HEK293 (cell line): ENCODE measurements at regions not wholly inside any gene's neighbourhood (a gene's known extent, or its start where the extent isn't known, plus 50 kb on each side); places are given as distances from the start of the nearest gene placed in this dataset.

Experiments used
- CTCF ChIA-PET: fragments of 350-600 bp; formaldehyde crosslinking; extraction: SDS; loops from one replicate; lab custom pipeline; 2021; ENCODE audit warnings: antibody characterized with exemption; lab: Yijun Ruan, JAX
- POLR2A ChIA-PET: fragments of 300-600 bp; formaldehyde crosslinking; extraction: SDS; loops from one replicate; lab custom pipeline; 2020; ENCODE audit warnings: antibody characterized with exemption, inconsistent platforms; lab: Yijun Ruan, JAX
- H3K27ac ChIP-seq: fragments of 200-500 bp; sonication (Bioruptor generic); 2 replicates; pipeline ENCODE4 v1.5.1; 2014; ENCODE audit warnings: low read depth, low read length, control low read depth, inconsistent platforms; ENCODE audit errors: extremely low read depth
- H3K36me3 ChIP-seq, 2 experiments: fragments of 200-500 bp in 1 of 2; sonication (Bioruptor generic) in 1 of 2; 1 replicate in 1 of 2; 2 replicates in 1 of 2; pipeline ENCODE4 v1.5.1; 2014 to 2017; ENCODE audit warnings: inconsistent platforms in 2 of 2, low read length in 2 of 2; ENCODE audit not compliant: control insufficient read depth in 2 of 2, insufficient read depth in 1 of 2
- H3K4me1 ChIP-seq: fragments of 200-500 bp; sonication (Bioruptor generic); 2 replicates; pipeline ENCODE4 v1.5.1; 2014; ENCODE audit warnings: mild to moderate bottlenecking, low read length, inconsistent platforms; ENCODE audit not compliant: control insufficient read depth, insufficient read depth
- H3K4me3 ChIP-seq: 2 replicates; pipeline ENCODE4 v1.5.1; 2011; ENCODE audit warnings: low read depth, mild to moderate bottlenecking, control low read depth, low read length, moderate library complexity
- H3K9me3 ChIP-seq: fragments of 200-500 bp; sonication (Bioruptor generic); 2 replicates; pipeline ENCODE4 v1.5.1; 2014; ENCODE audit warnings: low read depth, low read length, inconsistent platforms; ENCODE audit not compliant: control insufficient read depth, insufficient read depth
- GLI4 ChIP-seq: fragments of 450-650 bp; formaldehyde crosslinking; IDR thresholded peaks from 2 replicates; pipeline ENCODE4 v1.5.1; 2016; ENCODE audit warnings: missing biosample characterization, missing genetic modification characterization
- IKZF3 ChIP-seq: fragments of 450-650 bp; IDR thresholded peaks from 2 replicates; pipeline ENCODE4 v1.5.0; 2018; ENCODE audit warnings: missing biosample characterization, mild to moderate bottlenecking, missing genetic modification characterization, moderate library complexity
- OSR2 ChIP-seq: fragments of 450-650 bp; formaldehyde crosslinking; IDR thresholded peaks from 2 replicates; pipeline ENCODE4 v1.5.1; 2016; ENCODE audit warnings: missing biosample characterization, missing genetic modification characterization
- SCRT2 ChIP-seq: fragments of 450-650 bp; formaldehyde crosslinking; IDR thresholded peaks from 2 replicates; pipeline ENCODE4 v1.5.1; 2016; ENCODE audit warnings: missing biosample characterization, missing genetic modification characterization
- SP2 ChIP-seq: fragments of 450-650 bp; formaldehyde crosslinking; IDR thresholded peaks from 2 replicates; pipeline ENCODE4 v1.5.1; 2016; ENCODE audit warnings: missing biosample characterization, missing genetic modification characterization
- ZBTB20 ChIP-seq: fragments of 450-650 bp; formaldehyde crosslinking; IDR thresholded peaks from 2 replicates; pipeline ENCODE4 v1.5.1; 2016; ENCODE audit warnings: missing biosample characterization, missing genetic modification characterization
- ZBTB7A ChIP-seq: fragments of 450-650 bp; formaldehyde crosslinking; IDR thresholded peaks from 2 replicates; pipeline ENCODE4 v1.5.1; 2016; ENCODE audit warnings: low read depth, missing biosample characterization, missing genetic modification characterization
- ZNF114 ChIP-seq: fragments of 450-650 bp; formaldehyde crosslinking; IDR thresholded peaks from 2 replicates; pipeline ENCODE4 v1.5.0; 2017; ENCODE audit warnings: missing biosample characterization, missing genetic modification characterization
- ZNF16 ChIP-seq: fragments of 450-650 bp; formaldehyde crosslinking; IDR thresholded peaks from 2 replicates; pipeline ENCODE4 v1.5.1; 2016; ENCODE audit warnings: low read depth, missing biosample characterization, missing genetic modification characterization
- ZNF248 ChIP-seq: fragments of 450-650 bp; formaldehyde crosslinking; IDR thresholded peaks from 2 replicates; pipeline ENCODE4 v1.5.1; 2017; ENCODE audit warnings: missing biosample characterization, missing genetic modification characterization
- ZNF26 ChIP-seq: fragments of 450-650 bp; formaldehyde crosslinking; IDR thresholded peaks from 2 replicates; pipeline ENCODE4 v1.5.1; 2016; ENCODE audit warnings: missing biosample characterization, missing genetic modification characterization
- ZNF280C ChIP-seq: fragments of 450-650 bp; formaldehyde crosslinking; IDR thresholded peaks from 2 replicates; pipeline ENCODE4 v1.5.1; 2016; ENCODE audit warnings: missing biosample characterization, missing genetic modification characterization
- ZNF335 ChIP-seq: fragments of 450-650 bp; formaldehyde crosslinking; conservative IDR thresholded peaks from 2 replicates; pipeline ENCODE4 v1.5.1; 2016; ENCODE audit warnings: missing biosample characterization, missing genetic modification characterization
- ZNF514 ChIP-seq: fragments of 450-650 bp; formaldehyde crosslinking; IDR thresholded peaks from 2 replicates; pipeline ENCODE4 v1.5.1; 2016; ENCODE audit warnings: missing biosample characterization, missing genetic modification characterization
- ZNF521 ChIP-seq: fragments of 450-650 bp; formaldehyde crosslinking; IDR thresholded peaks from 2 replicates; pipeline ENCODE4 v1.5.1; 2017; ENCODE audit warnings: missing biosample characterization, mild to moderate bottlenecking, missing genetic modification characterization
- ZNF560 ChIP-seq: fragments of 450-650 bp; formaldehyde crosslinking; IDR thresholded peaks from 2 replicates; pipeline ENCODE4 v1.5.1; 2017; ENCODE audit warnings: missing biosample characterization, missing genetic modification characterization, borderline replicate concordance
- ZNF610 ChIP-seq: fragments of 450-650 bp; formaldehyde crosslinking; IDR thresholded peaks from 2 replicates; pipeline ENCODE4 v1.5.1; 2016; ENCODE audit warnings: missing biosample characterization, missing genetic modification characterization, borderline replicate concordance
- ZNF621 ChIP-seq: fragments of 450-650 bp; formaldehyde crosslinking; IDR thresholded peaks from 2 replicates; pipeline ENCODE4 v1.5.1; 2017; ENCODE audit warnings: missing biosample characterization, missing genetic modification characterization
- ZNF623 ChIP-seq: fragments of 450-650 bp; formaldehyde crosslinking; IDR thresholded peaks from 2 replicates; pipeline ENCODE4 v1.5.1; 2016; ENCODE audit warnings: missing biosample characterization, missing genetic modification characterization
- ZNF624 ChIP-seq: fragments of 450-650 bp; formaldehyde crosslinking; IDR thresholded peaks from 2 replicates; pipeline ENCODE4 v1.5.1; 2017; ENCODE audit warnings: missing biosample characterization, missing genetic modification characterization
- ZNF629 ChIP-seq: fragments of 450-650 bp; formaldehyde crosslinking; IDR thresholded peaks from 2 replicates; pipeline ENCODE4 v1.5.1; 2017; ENCODE audit warnings: missing biosample characterization, missing genetic modification characterization
- ZNF660 ChIP-seq: fragments of 450-650 bp; IDR thresholded peaks from 2 replicates; pipeline ENCODE4 v1.5.1; 2018; ENCODE audit warnings: missing biosample characterization, mild to moderate bottlenecking, missing genetic modification characterization
- ZNF677 ChIP-seq: fragments of 450-650 bp; IDR thresholded peaks from 2 replicates; pipeline ENCODE4 v1.5.0; 2018; ENCODE audit warnings: missing biosample characterization, mild to moderate bottlenecking, missing genetic modification characterization, moderate library complexity
- ZNF777 ChIP-seq: fragments of 450-650 bp; formaldehyde crosslinking; IDR thresholded peaks from 2 replicates; pipeline ENCODE4 v1.5.1; 2017; ENCODE audit warnings: missing biosample characterization, missing genetic modification characterization, borderline replicate concordance
- ZNF785 ChIP-seq: fragments of 450-650 bp; formaldehyde crosslinking; IDR thresholded peaks from 2 replicates; pipeline ENCODE4 v1.5.1; 2016; ENCODE audit warnings: missing biosample characterization, missing genetic modification characterization
- ZNF830 ChIP-seq: fragments of 450-650 bp; IDR thresholded peaks from 2 replicates; pipeline ENCODE4 v1.5.0; 2018; ENCODE audit warnings: missing biosample characterization, missing genetic modification characterization, low read depth, mild to moderate bottlenecking, moderate library complexity
- ZSCAN30 ChIP-seq: fragments of 450-650 bp; IDR thresholded peaks from 2 replicates; pipeline ENCODE4 v1.5.1; 2018; ENCODE audit warnings: missing biosample characterization, mild to moderate bottlenecking, missing genetic modification characterization, moderate library complexity

- TF ChIP-seq ZNF26 (tag by site-specific recombination): no peak
- TF ChIP-seq SP2 (tag by site-specific recombination): no peak
- TF ChIP-seq ZBTB20: no peak
- TF ChIP-seq ZNF677 (tag by site-specific recombination): no peak
- TF ChIP-seq ZNF830 (tag by site-specific recombination): no peak
- TF ChIP-seq ZNF623 (tag by site-specific recombination): no peak
- no peak for TF ChIP-seq ZNF16 (tag by site-specific recombination)
- no peak for TF ChIP-seq GLI4 (tag by site-specific recombination)
- no peak for TF ChIP-seq ZNF248 (tag by site-specific recombination)
- TF ChIP-seq ZNF521 (tag by site-specific recombination): no peak
- no peak for TF ChIP-seq ZNF560
- TF ChIP-seq, all 188 proteins: peak for 0
Measured at GRCh38 chr21:18772404-18772803, 368.8 kb upstream of the TMPRSS15 start (continued).

- Histone ChIP-seq H3K4me1 (no peaks in the 10 kb centered on the region), H3K4me3 (no peak overlapping the region), H3K36me3 (no peaks in the 10 kb centered on the region), H3K9me3 (no peaks in the 10 kb centered on the region), H3K27ac (no peak overlapping the region)
- TF ChIP-seq ZNF610 (tag by site-specific recombination): no peak
- TF ChIP-seq SCRT2: no peak
- TF ChIP-seq ZNF660 (tag by site-specific recombination): no peak
- TF ChIP-seq OSR2 (tag by site-specific recombination): no peak
- ChIA-PET CTCF (no interaction called here), POLR2A (no interaction called here)
Measured at GRCh38 chr21:18772897-18773296, 369.3 kb upstream of the TMPRSS15 start.

- TF ChIP-seq ZNF514 (tag by site-specific recombination) (no peak), IKZF3 (tag by site-specific recombination) (no peak), ZNF624 (tag by site-specific recombination) (no peak), ZNF785 (tag by site-specific recombination) (no peak), ZNF280C (tag by site-specific recombination) (no peak), ZNF335 (tag by site-specific recombination) (no peak), ZBTB7A (tag by site-specific recombination) (no peak), ZNF777 (tag by site-specific recombination) (no peak), ZNF114 (tag by site-specific recombination) (no peak), ZNF629 (tag by site-specific recombination) (no peak), ZSCAN30 (tag by site-specific recombination) (no peak), ZNF621 (tag by site-specific recombination) (no peak)
- no peak overlapping the region for H3K27ac ChIP-seq
- CTCF ChIA-PET: interaction anchor here (0.6 to 1.2 kb wide), 2 partner anchors 8 to 39 kb away, joined by 3 to 4 read pairs; no protein-coding TSS in a partner anchor
- POLR2A ChIA-PET: no interaction called here
- no peaks in the 10 kb centered on the region for H3K4me1 ChIP-seq
- H3K36me3 ChIP-seq: no peaks in the 10 kb centered on the region
- H3K4me3 ChIP-seq: no peak overlapping the region
- H3K9me3 ChIP-seq: no peaks in the 10 kb centered on the region
Measured at GRCh38 chr21:18776936-18777335, 373.4 kb upstream of the TMPRSS15 start.
